HT1080 (cell line): ENCODE measurements at regions not wholly inside any gene's neighbourhood (a gene's known extent, or its start where the extent isn't known, plus 50 kb on each side); places are given as distances from the start of the nearest gene placed in this dataset.
"Not testable (repeated sequence)": the region's sequence is repeated elsewhere in the genome, so short reads cannot be mapped to it uniquely, and the experiment has no call there.

ENCODE experiments used
- DNase-seq: peaks from one replicate; pipeline ENCODE4 v3.0.0-alpha.2; 2015; ENCODE audit warnings: low read depth

- DNase-seq = no peak
These were observed 100.0 kb upstream of the JARID2 start for GRCh38 chr6:15145821-15146220.

GRCh38 chr6:15147827-15148226, 98.0 kb upstream of the JARID2 start:
- DNase-seq = no peak

- peak; percentile 79 for DNase-seq
These were observed 97.4 kb upstream of the JARID2 start for GRCh38 chr6:15148356-15148946.

GRCh38 chr6:15150207-15150606, 95.7 kb upstream of the JARID2 start:
- DNase-seq = no peak

GRCh38 chr6:15152700-15153099, 93.2 kb upstream of the JARID2 start:
- DNase-seq = no peak

- no peak for DNase-seq
These were observed 92.7 kb upstream of the JARID2 start for GRCh38 chr6:15153191-15153590.

GRCh38 chr6:15157479-15157878, 88.4 kb upstream of the JARID2 start:
- no peak for DNase-seq

- no peak for DNase-seq
These were observed 86.8 kb upstream of the JARID2 start for GRCh38 chr6:15158821-15159619.

GRCh38 chr6:15160812-15161211, 85.1 kb upstream of the JARID2 start:
- no peak for DNase-seq

- not testable (repeated sequence) for DNase-seq
These were observed 81.0 kb upstream of the JARID2 start for GRCh38 chr6:15164855-15165254.

- DNase-seq = no peak
These were observed 79.7 kb upstream of the JARID2 start for GRCh38 chr6:15166121-15166520.

GRCh38 chr6:15170126-15170525, 75.7 kb upstream of the JARID2 start:
- no peak for DNase-seq

GRCh38 chr6:15171026-15171425, 74.8 kb upstream of the JARID2 start:
- no peak for DNase-seq

- no peak for DNase-seq
These were observed 69.0 kb upstream of the JARID2 start for GRCh38 chr6:15176816-15177370.

GRCh38 chr6:15183979-15184378, 61.9 kb upstream of the JARID2 start:
- no peak for DNase-seq

- DNase-seq = no peak
These were observed 61.4 kb upstream of the JARID2 start for GRCh38 chr6:15184441-15184861.

- not testable (repeated sequence) for DNase-seq
These were observed 60.8 kb upstream of the JARID2 start for GRCh38 chr6:15185111-15185510.

GRCh38 chr6:15193451-15193850, 52.4 kb upstream of the JARID2 start:
- DNase-seq = not testable (repeated sequence)

- DNase-seq = no peak
These were observed 51.4 kb upstream of the JARID2 start for GRCh38 chr6:15194453-15194852.
